ENCODE measurements at regions not wholly inside any gene's neighbourhood (a gene's known extent, or its start where the extent isn't known, plus 50 kb on each side); places are given as distances from the start of the nearest gene placed in this dataset.
A peak's percentile ranks its signal among the peaks of the same experiment; 100 is the strongest.

DNA sequence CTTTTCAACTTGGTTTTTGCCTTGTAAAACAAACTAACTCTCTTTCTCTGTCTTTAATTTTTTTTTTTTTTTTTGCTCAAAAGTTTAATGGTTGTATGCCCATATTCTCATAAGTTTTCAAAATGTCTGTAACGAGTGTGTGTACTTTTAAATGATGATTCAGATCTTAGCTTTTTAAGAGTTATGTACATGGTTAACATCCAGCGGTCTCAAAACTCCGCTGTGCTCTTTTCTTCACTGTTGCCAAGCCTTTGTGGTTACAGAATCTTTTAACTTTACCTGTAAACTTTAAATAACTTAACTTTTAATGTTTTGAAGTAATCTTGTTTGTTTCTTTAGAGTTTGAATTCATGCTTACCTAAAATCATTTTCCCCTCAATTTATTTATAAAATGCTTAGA lies 133.0 kb downstream of the SAMD5 start:
- FAIRE-seq, result no peak
- no peaks in the 10 kb centered on the region for H3K36me3 Mint-ChIP-seq (ENCODE audit: low read depth, unreplicated experiment)

DNA sequence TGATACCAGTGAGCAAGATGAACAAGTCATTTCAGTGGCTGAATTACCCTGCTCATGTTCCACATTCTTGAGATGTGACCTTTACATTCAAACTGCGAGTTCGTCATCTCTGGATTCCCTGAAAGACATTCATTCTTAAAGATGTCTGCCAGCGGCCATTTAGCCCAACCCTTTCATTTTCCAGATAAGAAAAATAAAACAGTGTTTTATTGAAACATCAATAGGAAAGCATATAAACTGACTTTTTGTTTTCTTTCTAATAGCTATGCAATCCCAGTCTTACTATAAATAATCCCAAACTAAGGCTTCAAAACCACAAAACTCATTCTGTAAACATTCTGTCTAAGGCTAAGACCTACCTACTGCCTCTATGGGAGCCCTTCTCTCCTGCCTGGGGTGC lies 134.0 kb downstream of the SAMD5 start:
- Mint-ChIP-seq H3K27ac (ENCODE audit: unreplicated experiment) (no peak overlapping the region), H3K4me1 (ENCODE audit: low read depth, unreplicated experiment) (peaks cover 3% of the 10 kb centered on the region), H3K36me3 (ENCODE audit: low read depth, unreplicated experiment) (no peaks in the 10 kb centered on the region), H3K27me3 (ENCODE audit: low read depth, unreplicated experiment) (no peaks in the 10 kb centered on the region), H3K9me3 (ENCODE audit: unreplicated experiment) (no peaks in the 10 kb centered on the region), H3K4me3 (ENCODE audit: unreplicated experiment) (no peak overlapping the region)
- Histone ChIP-seq H3K9ac (ENCODE audit: low read length) (no peak overlapping the region), H3K4me1 (ENCODE audit: insufficient read depth, low read length) (peaks cover 13% of the 10 kb centered on the region), H3K79me2 (ENCODE audit: insufficient read depth, low read length) (no peaks in the 10 kb centered on the region), H4K20me1 (ENCODE audit: insufficient read depth, low read length) (no peaks in the 10 kb centered on the region), H3K4me2 (ENCODE audit: low read length) (peak overlapping the region; percentile 54), H2AFZ (ENCODE audit: low read depth, low read length) (peak overlapping the region; percentile 38), H3K9me3 (ENCODE audit: insufficient read depth, low read depth, low read length) (no peaks in the 10 kb centered on the region), H3K27me3 (ENCODE audit: insufficient read depth, low read length) (no peaks in the 10 kb centered on the region), H3K27ac (ENCODE audit: low read depth, low read length) (peak overlapping the region; percentile 56), H3K4me3 (ENCODE audit: insufficient read depth, low read depth, low read length) (no peak overlapping the region), H3K36me3 (ENCODE audit: insufficient read depth, low read length) (no peaks in the 10 kb centered on the region)
- DNase-seq (ENCODE audit: low read depth) (peak; percentile 81), FAIRE-seq (no peak)
- TF ChIP-seq EZH2 (IDR thresholded peaks at IDR 0.05; ENCODE audit: insufficient read depth, low read length), result no peak
- TF ChIP-seq, protein P1, sequence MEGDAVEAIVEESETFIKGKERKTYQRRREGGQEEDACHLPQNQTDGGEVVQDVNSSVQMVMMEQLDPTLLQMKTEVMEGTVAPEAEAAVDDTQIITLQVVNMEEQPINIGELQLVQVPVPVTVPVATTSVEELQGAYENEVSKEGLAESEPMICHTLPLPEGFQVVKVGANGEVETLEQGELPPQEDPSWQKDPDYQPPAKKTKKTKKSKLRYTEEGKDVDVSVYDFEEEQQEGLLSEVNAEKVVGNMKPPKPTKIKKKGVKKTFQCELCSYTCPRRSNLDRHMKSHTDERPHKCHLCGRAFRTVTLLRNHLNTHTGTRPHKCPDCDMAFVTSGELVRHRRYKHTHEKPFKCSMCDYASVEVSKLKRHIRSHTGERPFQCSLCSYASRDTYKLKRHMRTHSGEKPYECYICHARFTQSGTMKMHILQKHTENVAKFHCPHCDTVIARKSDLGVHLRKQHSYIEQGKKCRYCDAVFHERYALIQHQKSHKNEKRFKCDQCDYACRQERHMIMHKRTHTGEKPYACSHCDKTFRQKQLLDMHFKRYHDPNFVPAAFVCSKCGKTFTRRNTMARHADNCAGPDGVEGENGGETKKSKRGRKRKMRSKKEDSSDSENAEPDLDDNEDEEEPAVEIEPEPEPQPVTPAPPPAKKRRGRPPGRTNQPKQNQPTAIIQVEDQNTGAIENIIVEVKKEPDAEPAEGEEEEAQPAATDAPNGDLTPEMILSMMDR (IDR thresholded peaks at IDR 0.05; ENCODE audit: insufficient read depth, low read depth, low read length), result no peak

More for the DNA sequence above, 133.0 kb downstream of the SAMD5 start:
- H3K79me2 ChIP-seq (ENCODE audit: insufficient read depth, low read length), result no peaks in the 10 kb centered on the region
- H3K4me3 Mint-ChIP-seq (ENCODE audit: unreplicated experiment), result no peak overlapping the region
- peaks cover 3% of the 10 kb centered on the region for H3K4me1 Mint-ChIP-seq (ENCODE audit: low read depth, unreplicated experiment)
- no peaks in the 10 kb centered on the region for H3K27me3 ChIP-seq (ENCODE audit: insufficient read depth, low read length)
- no peak overlapping the region for H3K4me2 ChIP-seq (ENCODE audit: low read length)
- TF ChIP-seq, protein P1 (IDR thresholded peaks at IDR 0.05; ENCODE audit: insufficient read depth, low read depth, low read length), result no peak
- TF ChIP-seq EZH2 (IDR thresholded peaks at IDR 0.05; ENCODE audit: insufficient read depth, low read length), result no peak
- no peak overlapping the region for H3K27ac Mint-ChIP-seq (ENCODE audit: unreplicated experiment)
- no peaks in the 10 kb centered on the region for H3K36me3 ChIP-seq (ENCODE audit: insufficient read depth, low read length)
- H4K20me1 ChIP-seq (ENCODE audit: insufficient read depth, low read length), result no peaks in the 10 kb centered on the region
- H3K9me3 ChIP-seq (ENCODE audit: insufficient read depth, low read depth, low read length), result no peaks in the 10 kb centered on the region
- DNase-seq (ENCODE audit: low read depth), result peak; percentile 48
- H3K9ac ChIP-seq (ENCODE audit: low read length), result no peak overlapping the region
- no peak overlapping the region for H2AFZ ChIP-seq (ENCODE audit: low read depth, low read length)
- H3K27ac ChIP-seq (ENCODE audit: low read depth, low read length), result no peak overlapping the region
- no peaks in the 10 kb centered on the region for H3K27me3 Mint-ChIP-seq (ENCODE audit: low read depth, unreplicated experiment)
- H3K9me3 Mint-ChIP-seq (ENCODE audit: unreplicated experiment), result no peaks in the 10 kb centered on the region
- H3K4me3 ChIP-seq (ENCODE audit: insufficient read depth, low read depth, low read length), result no peak overlapping the region
- H3K4me1 ChIP-seq (ENCODE audit: insufficient read depth, low read length), result peaks cover 13% of the 10 kb centered on the region

DNA sequence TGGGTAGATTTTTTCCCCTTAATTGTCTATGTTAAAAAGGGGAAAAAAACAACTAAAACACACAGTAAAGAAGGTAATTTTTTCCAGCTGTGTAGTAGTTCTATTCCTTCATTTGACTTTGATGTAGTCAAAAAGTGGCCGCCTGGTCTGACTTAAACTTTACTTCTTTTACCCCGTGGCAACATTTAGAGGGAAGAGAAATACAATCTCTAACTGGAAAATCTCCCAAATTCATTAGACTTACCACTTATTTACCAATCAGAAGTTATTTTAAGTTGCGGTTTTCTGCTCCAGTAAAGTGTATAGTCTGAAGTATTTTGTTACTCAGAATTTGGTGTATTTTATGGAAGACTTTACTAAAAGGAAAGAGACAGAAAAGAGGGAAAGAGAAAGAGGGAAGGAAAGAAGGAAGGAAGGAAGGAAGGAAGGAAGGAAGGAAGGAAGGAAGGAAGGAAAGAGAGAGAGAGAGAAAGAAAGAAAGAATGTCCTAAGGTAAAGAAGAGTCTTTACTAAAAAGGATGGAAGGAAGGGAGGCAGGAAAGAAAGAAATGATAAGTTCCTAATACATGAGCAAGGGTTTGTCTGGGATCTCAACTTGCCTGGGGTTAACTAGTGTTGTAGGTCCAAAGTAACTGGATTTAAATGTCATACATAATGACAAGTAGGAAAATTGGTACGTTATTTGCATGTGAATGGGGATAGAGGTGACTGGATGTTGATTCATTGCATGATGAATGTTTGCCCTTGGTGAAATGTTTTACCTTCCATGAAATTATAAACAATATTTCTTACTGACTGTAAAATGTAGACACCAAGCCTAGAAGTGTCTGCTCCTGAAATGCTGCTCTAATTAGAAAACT lies 135.1 kb downstream of the SAMD5 start:
- no peaks in the 10 kb centered on the region for H3K27me3 ChIP-seq (ENCODE audit: insufficient read depth, low read length)
- H3K4me1 ChIP-seq (ENCODE audit: insufficient read depth, low read length), result peaks cover 13% of the 10 kb centered on the region
- TF ChIP-seq, protein P1 (IDR thresholded peaks at IDR 0.05; ENCODE audit: insufficient read depth, low read depth, low read length), result no peak
- no peak for TF ChIP-seq EZH2 (IDR thresholded peaks at IDR 0.05; ENCODE audit: insufficient read depth, low read length)
- H4K20me1 ChIP-seq (ENCODE audit: insufficient read depth, low read length), result no peaks in the 10 kb centered on the region
- no peak overlapping the region for H2AFZ ChIP-seq (ENCODE audit: low read depth, low read length)
- DNase-seq (ENCODE audit: low read depth), result no peak
- Mint-ChIP-seq H3K36me3 (ENCODE audit: low read depth, unreplicated experiment) (no peaks in the 10 kb centered on the region), H3K4me3 (ENCODE audit: unreplicated experiment) (no peak overlapping the region), H3K27me3 (ENCODE audit: low read depth, unreplicated experiment) (no peaks in the 10 kb centered on the region), H3K9me3 (ENCODE audit: unreplicated experiment) (no peaks in the 10 kb centered on the region), H3K27ac (ENCODE audit: unreplicated experiment) (no peak overlapping the region), H3K4me1 (ENCODE audit: low read depth, unreplicated experiment) (peaks cover 3% of the 10 kb centered on the region)
- no peaks in the 10 kb centered on the region for H3K36me3 ChIP-seq (ENCODE audit: insufficient read depth, low read length)
- no peak overlapping the region for H3K4me3 ChIP-seq (ENCODE audit: insufficient read depth, low read depth, low read length)
- FAIRE-seq, result no peak
- H3K9ac ChIP-seq (ENCODE audit: low read length), result no peak overlapping the region
- no peaks in the 10 kb centered on the region for H3K9me3 ChIP-seq (ENCODE audit: insufficient read depth, low read depth, low read length)
- H3K27ac ChIP-seq (ENCODE audit: low read depth, low read length), result no peak overlapping the region
- no peak overlapping the region for H3K4me2 ChIP-seq (ENCODE audit: low read length)
- H3K79me2 ChIP-seq (ENCODE audit: insufficient read depth, low read length), result no peaks in the 10 kb centered on the region

Data from astrocyte (in vitro differentiated cells and primary cell).